NB4 (cell line): ENCODE measurements at regions not wholly inside any gene's neighbourhood (a gene's known extent, or its start where the extent isn't known, plus 50 kb on each side); places are given as distances from the start of the nearest gene placed in this dataset.

ENCODE experiments used
- DNase-seq: peaks from one replicate; pipeline ENCODE4 v3.0.0; 2010; ENCODE audit warnings: low read depth
- H3K4me3 ChIP-seq: one replicate; pipeline ENCODE4 v1.5.1; 2011; ENCODE audit warnings: mild to moderate bottlenecking, low read depth, low read length, moderate library complexity
- MYC ChIP-seq: IDR thresholded peaks from 2 replicates; pipeline ENCODE4 v1.6.1; 2011; ENCODE audit warnings: low read depth, low read length
- POLR2A ChIP-seq: IDR thresholded peaks from 2 replicates; pipeline ENCODE4 v1.6.1; 2011; ENCODE audit warnings: mild to moderate bottlenecking; ENCODE audit not compliant: insufficient read length; ENCODE audit errors: extremely low read depth
- TF ChIP-seq, protein P1 (sequence below): IDR thresholded peaks from one replicate; pipeline ENCODE4 v1.5.1; 2012; ENCODE audit warnings: low read depth, low read length
- TF ChIP-seq, protein P2 (sequence below): IDR thresholded peaks from 2 replicates; pipeline ENCODE4 v1.6.1; 2011; ENCODE audit warnings: low read depth, low read length

DNA sequence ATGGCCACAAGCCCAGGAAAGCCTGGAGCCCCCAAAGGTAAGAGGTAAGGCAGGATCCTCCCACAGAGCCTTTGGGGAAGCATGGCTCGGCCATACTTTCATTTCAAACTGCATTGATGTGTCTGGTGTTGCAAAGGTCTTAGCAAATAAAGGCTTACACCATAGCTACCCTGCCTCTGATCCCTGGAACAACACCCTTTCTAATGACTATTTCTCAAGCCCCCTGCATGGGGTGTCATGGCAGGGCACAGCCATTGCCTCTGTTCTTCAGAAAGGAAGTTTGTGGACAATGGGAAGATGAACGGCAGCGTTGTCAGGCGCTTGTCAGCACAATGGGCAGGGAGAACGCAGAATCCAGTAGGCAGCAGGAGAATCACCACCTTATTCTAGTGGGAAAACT lies 435.0 kb upstream of the SMIM21 start:
- no peak for TF ChIP-seq POLR2A
- no peak for TF ChIP-seq MYC
- TF ChIP-seq, protein P1, sequence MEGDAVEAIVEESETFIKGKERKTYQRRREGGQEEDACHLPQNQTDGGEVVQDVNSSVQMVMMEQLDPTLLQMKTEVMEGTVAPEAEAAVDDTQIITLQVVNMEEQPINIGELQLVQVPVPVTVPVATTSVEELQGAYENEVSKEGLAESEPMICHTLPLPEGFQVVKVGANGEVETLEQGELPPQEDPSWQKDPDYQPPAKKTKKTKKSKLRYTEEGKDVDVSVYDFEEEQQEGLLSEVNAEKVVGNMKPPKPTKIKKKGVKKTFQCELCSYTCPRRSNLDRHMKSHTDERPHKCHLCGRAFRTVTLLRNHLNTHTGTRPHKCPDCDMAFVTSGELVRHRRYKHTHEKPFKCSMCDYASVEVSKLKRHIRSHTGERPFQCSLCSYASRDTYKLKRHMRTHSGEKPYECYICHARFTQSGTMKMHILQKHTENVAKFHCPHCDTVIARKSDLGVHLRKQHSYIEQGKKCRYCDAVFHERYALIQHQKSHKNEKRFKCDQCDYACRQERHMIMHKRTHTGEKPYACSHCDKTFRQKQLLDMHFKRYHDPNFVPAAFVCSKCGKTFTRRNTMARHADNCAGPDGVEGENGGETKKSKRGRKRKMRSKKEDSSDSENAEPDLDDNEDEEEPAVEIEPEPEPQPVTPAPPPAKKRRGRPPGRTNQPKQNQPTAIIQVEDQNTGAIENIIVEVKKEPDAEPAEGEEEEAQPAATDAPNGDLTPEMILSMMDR = no peak
- TF ChIP-seq, protein P2, sequence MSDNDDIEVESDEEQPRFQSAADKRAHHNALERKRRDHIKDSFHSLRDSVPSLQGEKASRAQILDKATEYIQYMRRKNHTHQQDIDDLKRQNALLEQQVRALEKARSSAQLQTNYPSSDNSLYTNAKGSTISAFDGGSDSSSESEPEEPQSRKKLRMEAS = no peak
- DNase-seq = no peak
- H3K4me3 ChIP-seq = no peak overlapping the region

DNA sequence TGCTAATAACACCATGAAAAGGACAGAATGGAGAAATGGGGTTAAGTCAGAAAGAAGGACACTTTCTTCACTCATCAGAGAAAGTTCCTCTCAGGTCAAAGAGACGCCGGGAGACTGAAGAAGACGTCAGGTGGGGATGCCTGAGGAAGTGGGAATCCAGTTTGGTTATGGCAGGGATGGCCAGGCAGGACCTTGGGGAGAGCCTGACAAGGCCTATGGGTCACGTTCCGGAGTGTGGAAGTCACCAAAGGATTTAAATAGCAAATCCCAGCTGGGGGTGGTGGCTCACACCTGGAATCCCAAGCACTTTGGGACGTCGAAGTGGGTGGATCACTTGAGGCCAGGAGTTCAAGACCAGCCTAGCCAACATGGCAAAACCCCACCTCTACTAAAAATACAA lies 432.7 kb upstream of the SMIM21 start:
- no peak overlapping the region for H3K4me3 ChIP-seq
- no peak for TF ChIP-seq MYC
- TF ChIP-seq, protein P1 = no peak
- TF ChIP-seq, protein P2 = no peak
- DNase-seq = no peak

DNA sequence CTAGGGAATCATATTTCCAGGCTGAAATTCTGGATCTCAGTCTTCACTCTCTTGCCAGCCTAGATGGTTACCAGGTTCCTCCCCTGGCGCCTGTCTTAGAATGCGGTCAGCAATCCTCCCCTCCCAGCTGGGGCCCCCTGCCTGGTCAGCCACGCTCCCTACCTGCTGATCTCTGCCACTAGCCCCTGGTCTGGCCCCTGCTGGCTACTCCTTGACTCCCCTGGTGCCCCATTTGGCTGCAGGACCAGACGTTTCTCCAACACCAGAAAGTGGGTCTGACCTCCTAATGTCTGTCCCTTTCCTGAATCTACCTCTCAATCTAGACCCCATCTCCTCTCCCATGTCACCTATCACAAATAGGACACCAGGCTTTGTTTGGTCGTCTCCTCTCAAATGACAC lies 432.0 kb upstream of the SMIM21 start:
- no peak overlapping the region for H3K4me3 ChIP-seq
- TF ChIP-seq, protein P2 = no peak
- TF ChIP-seq POLR2A (no peak), MYC (no peak)
- TF ChIP-seq, protein P1 = no peak
- DNase-seq = no peak

DNA sequence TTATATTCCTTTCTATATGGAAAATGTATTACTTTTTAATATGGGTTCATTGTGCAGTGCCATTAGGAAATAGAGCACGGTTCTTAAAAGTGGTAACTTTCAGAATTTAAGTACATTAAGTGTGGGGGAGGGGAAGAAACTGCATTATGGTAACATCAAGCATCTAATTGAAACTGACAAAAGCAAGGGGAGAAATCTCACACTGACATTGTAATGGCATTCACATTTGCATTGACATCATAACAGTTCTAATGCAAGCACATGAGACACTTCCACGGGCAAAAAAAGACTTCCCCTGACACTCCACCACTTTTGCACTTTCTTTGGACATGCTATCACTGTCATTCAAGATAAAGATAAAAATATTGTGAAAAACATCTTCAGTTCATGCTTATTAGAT lies 431.3 kb upstream of the SMIM21 start:
- TF ChIP-seq, protein P2 = no peak
- TF ChIP-seq, protein P1 = no peak
- TF ChIP-seq POLR2A (no peak), MYC (no peak)
- H3K4me3 ChIP-seq = no peak overlapping the region
- DNase-seq = no peak

DNA sequence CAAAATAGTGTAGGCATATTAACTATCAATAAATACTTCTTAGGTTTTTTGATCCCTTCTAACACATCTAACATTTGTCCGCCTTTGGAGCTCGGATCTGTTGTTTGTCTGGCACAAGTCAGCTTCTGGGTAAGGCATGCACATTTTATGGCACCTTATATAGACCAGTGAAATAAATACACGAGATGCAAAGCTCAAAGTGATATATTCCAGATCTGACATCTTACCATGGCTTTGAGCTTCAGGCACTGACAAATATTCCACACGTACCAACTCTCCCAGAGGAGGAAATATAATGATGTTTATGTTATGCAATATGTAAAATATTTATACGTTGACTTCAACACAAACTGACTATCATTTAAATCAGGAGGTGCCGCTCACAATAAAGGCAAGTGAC lies 430.1 kb upstream of the SMIM21 start:
- TF ChIP-seq MYC = no peak
- TF ChIP-seq, protein P1 = no peak
- no peak for TF ChIP-seq POLR2A
- TF ChIP-seq, protein P2 = no peak
- no peak overlapping the region for H3K4me3 ChIP-seq
- no peak for DNase-seq

DNA sequence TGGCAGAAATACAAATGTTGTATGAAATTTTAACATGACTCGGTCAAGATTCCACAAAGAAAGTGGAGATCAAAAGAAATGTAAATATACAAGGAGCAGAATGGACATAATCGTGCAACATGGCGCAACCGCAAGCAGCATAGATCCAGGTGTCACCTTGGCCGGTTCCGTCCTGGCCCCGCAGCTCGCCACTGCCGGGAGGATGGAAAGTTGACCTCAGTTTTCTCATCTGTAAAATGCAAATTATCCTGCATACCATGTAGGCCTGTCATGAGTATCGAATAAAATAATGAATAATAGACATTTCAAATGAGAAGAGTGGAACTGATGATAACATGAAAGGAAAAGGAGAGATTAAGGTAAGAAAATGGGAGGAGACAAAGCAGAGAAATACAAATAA lies 427.3 kb upstream of the SMIM21 start:
- no peak overlapping the region for H3K4me3 ChIP-seq

More for the DNA sequence above, 427.3 kb upstream of the SMIM21 start:
- no peak for DNase-seq
- TF ChIP-seq, protein P2 = no peak
- TF ChIP-seq, protein P1 = no peak
- TF ChIP-seq POLR2A (no peak), MYC (no peak)
